Ovary (tissue), 7 donors: ENCODE measurements at regions not wholly inside any gene's neighbourhood (a gene's known extent, or its start where the extent isn't known, plus 50 kb on each side); places are given as distances from the start of the nearest gene placed in this dataset.

Experiments used
- DNase-seq, 5 donors: peaks; one replicate each; pipeline ENCODE4 v3.0.0-alpha.2; 2019 to 2020
- H3K27ac ChIP-seq, 2 donors: fragments of 200-600 bp; one replicate each; pipeline versions ENCODE4 v1.5.1 to v1.8.0; 2019 to 2022
- H3K27me3 ChIP-seq: fragments of 200-600 bp; one replicate; pipeline ENCODE4 v1.8.0; 2022
- H3K36me3 ChIP-seq: fragments of 200-600 bp; sonication (generic); one replicate; pipeline ENCODE4 v1.5.1; 2019
- H3K4me1 ChIP-seq: one replicate; pipeline ENCODE4 v1.8.1; 2013; ENCODE audit warnings: mild to moderate bottlenecking, moderate library complexity; ENCODE audit not compliant: insufficient read depth
- H3K4me3 ChIP-seq: fragments of 200-600 bp; sonication (generic); one replicate; pipeline ENCODE4 v1.5.1; 2017
- H3K9me3 ChIP-seq, 2 donors: fragments of 200-600 bp in 1 of 2; sonication (generic) in 1 of 2; one replicate each; pipeline versions ENCODE4 v1.5.1 to v1.8.1; 2013 to 2019; ENCODE audit warnings: mild to moderate bottlenecking in 1 of 2, moderate library complexity in 1 of 2
- CTCF ChIP-seq, 3 donors: fragments of 450-650 bp in 2 of 3; fragments of 200-600 bp in 1 of 3; IDR thresholded peaks; one replicate each; pipeline versions ENCODE4 v1.5.1 to v1.8.0; 2016 to 2022; ENCODE audit warnings: antibody characterized with exemption in 3 of 3, mild to moderate bottlenecking in 1 of 3
- EP300 ChIP-seq: sonication (generic); formaldehyde crosslinking; IDR thresholded peaks from one replicate; pipeline ENCODE4 v1.6.1; 2017; ENCODE audit warnings: antibody characterized with exemption
- POLR2A ChIP-seq: fragments of 450-650 bp; IDR thresholded peaks from one replicate; pipeline ENCODE4 v1.6.1; 2017; ENCODE audit warnings: antibody characterized with exemption, mild to moderate bottlenecking, moderate library complexity
- WGBS, 3 donors: extraction: QIAGEN DNeasy Blood & Tissue Kit in 1 of 3; methylation state at CpG; one replicate each; pipeline versions ENCODE4 v1.1.5 to v1.1.7; 2013 to 2017; 5-methylcytosine and 5-hydroxymethylcytosine counted together
- intact Hi-C, 4 donors: fragments of 100-400 bp; cut with DNase I; formaldehyde crosslinking; loops; one replicate each; pipeline versions ENCODE4 v1.11.0 to v1.15.1; 2022 to 2023
- donor health status: DM: no; HTN: no; CAD: no; lungs with moderate emphysema.
- donor health status: DM: no; HTN: no; CAD: no.
- donor health status: Bipolar disorder and iron deficiency.
- donor health status: DM: no; HTN: no; CAD: no.
- donor health status: DM: yes; HTN: yes; CAD: no.

DNA sequence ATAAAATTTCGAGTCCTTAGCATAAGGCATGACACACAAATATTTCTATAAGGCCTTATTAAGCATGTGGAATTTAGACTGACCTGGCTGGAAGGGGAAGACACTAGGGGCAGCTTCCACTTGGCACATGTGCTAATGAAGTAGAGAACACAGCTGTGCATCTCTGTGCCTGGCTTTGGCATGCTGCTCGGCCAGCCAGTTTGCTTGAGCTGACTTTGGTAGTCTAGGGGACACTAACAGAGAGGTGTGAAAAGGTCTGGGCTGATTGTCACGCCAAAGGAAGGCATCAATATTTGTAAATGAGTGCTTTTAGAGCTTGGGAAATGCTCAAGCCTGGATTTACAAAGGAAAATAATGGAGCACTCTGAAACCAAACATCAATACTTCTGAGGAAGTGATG lies 723.7 kb downstream of the PRELID2 start:
- Histone ChIP-seq H3K27ac (no peak overlapping the region), H3K4me1 (no peaks in the 10 kb centered on the region), H3K27me3 (no peaks in the 10 kb centered on the region), H3K4me3 (no peak overlapping the region), H3K36me3 (no peaks in the 10 kb centered on the region), H3K9me3 (no peaks in the 10 kb centered on the region)
- no peak for TF ChIP-seq POLR2A
- no peak for TF ChIP-seq EP300
- TF ChIP-seq CTCF (IDR thresholded peaks at IDR 0.05), result no peak
- intact Hi-C loops, result no loop called here
- 49 to 64% (median 58%) methylated on average over 3 of the region's 3 CpGs for WGBS, 3 donors
- DNase-seq, result no peak

DNA sequence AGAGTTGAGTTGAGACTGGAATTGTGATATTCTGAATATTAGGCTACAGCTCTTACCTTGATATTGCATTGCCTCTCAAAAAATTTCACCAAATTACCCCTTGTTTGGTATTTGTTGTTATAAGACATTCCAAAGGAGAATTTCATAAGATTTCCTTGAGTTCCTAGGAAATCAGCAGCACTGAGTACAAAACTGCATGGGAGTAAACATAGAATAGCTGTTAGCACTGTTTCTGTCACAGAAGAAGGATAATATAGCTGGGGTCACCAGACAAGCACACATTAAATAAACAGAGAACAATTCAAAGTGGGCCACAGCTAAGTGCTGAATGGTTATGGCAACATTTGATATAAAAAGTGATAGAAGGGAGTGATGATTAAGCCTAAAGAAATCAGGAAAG lies 724.3 kb downstream of the PRELID2 start:
- no peak for DNase-seq
- no peak for TF ChIP-seq CTCF (IDR thresholded peaks at IDR 0.05)
- no peak for TF ChIP-seq EP300
- no peak for TF ChIP-seq POLR2A
- H3K27ac ChIP-seq, result no peak overlapping the region
- no peaks in the 10 kb centered on the region for H3K36me3 ChIP-seq
- no peaks in the 10 kb centered on the region for H3K4me1 ChIP-seq
- no peaks in the 10 kb centered on the region for H3K9me3 ChIP-seq
- intact Hi-C loops, result no loop called here
- H3K27me3 ChIP-seq, result no peaks in the 10 kb centered on the region
- H3K4me3 ChIP-seq, result no peak overlapping the region

DNA sequence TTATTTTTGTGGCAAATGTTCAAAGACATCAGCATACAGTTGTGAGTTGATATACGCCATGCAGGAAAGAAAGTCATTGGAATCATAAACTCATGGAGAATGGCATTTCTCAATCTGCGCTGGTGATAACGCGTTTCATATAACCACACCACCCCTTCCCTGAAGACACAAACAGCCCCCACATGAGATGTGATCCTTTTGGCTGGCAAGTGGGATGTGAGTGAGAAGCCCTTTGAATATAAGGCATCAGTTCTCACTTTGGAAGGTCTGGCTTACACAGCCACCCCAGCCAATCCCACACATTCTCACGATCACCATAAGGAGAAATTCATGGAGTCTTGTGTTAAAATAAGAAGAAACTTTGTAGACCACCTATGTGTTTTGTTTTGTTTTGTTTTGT lies 725.0 kb downstream of the PRELID2 start:
- Histone ChIP-seq H3K36me3 (no peaks in the 10 kb centered on the region), H3K4me3 (no peak overlapping the region), H3K27me3 (no peaks in the 10 kb centered on the region), H3K9me3 (no peaks in the 10 kb centered on the region), H3K27ac (no peak overlapping the region), H3K4me1 (no peaks in the 10 kb centered on the region)
- intact Hi-C loops, result no loop called here
- no peak for DNase-seq
- TF ChIP-seq EP300, result no peak
- TF ChIP-seq CTCF (IDR thresholded peaks at IDR 0.05), result no peak
- no peak for TF ChIP-seq POLR2A
- 82 to 92% (median 82%) methylated on average over 5 of the region's 5 CpGs for WGBS, 3 donors

DNA sequence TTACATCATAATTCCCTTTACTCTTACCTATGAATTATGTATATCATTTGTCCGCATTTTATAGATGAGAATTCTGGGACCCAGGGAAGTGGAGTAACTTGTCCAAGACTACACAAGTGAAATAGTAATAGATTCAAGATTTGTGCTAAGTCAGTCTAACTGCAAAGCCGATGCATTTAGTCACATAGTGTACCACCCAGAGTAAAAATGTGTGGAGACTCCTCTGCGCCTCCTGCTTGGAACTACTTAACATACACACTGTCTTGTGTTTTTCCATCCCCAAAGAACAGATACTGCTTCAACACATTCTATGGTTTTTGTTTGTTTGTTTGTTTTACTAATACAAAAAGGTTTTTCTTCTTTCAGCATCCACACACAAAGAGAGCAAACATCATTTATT lies 729.8 kb downstream of the PRELID2 start:
- intact Hi-C loops, result no loop called here
- Histone ChIP-seq H3K4me3 (no peak overlapping the region), H3K9me3 (no peaks in the 10 kb centered on the region), H3K4me1 (no peaks in the 10 kb centered on the region), H3K36me3 (no peaks in the 10 kb centered on the region), H3K27me3 (no peaks in the 10 kb centered on the region), H3K27ac (no peak overlapping the region)
- WGBS, 3 donors, result 92 to 94% (median 94%) methylated on average over 3 of the region's 3 CpGs
- no peak for TF ChIP-seq EP300
- no peak for TF ChIP-seq POLR2A
- TF ChIP-seq CTCF (IDR thresholded peaks at IDR 0.05), result no peak
- no peak for DNase-seq

- no peak overlapping the region for H3K4me3 ChIP-seq
- H3K27me3 ChIP-seq, result no peaks in the 10 kb centered on the region
- DNase-seq, result no peak
- no peaks in the 10 kb centered on the region for H3K36me3 ChIP-seq
- H3K9me3 ChIP-seq, result no peaks in the 10 kb centered on the region
- TF ChIP-seq POLR2A, result no peak
- H3K27ac ChIP-seq, result no peak overlapping the region
- intact Hi-C loops, result no loop called here
- no peaks in the 10 kb centered on the region for H3K4me1 ChIP-seq
These were observed 731.0 kb downstream of the PRELID2 start for GRCh38 chr5:145104106-145104505.
